Stimulated activated CD4-positive, alpha-beta T cell treated with anti-CD3 and anti-CD28 coated beads, Interleukin-2, amount 100 ng/mL, for 48 hours (primary cell): ENCODE measurements at regions not wholly inside any gene's neighbourhood (a gene's known extent, or its start where the extent isn't known, plus 50 kb on each side); places are given as distances from the start of the nearest gene placed in this dataset.
"Not testable (repeated sequence)": the region's sequence is repeated elsewhere in the genome, so short reads cannot be mapped to it uniquely, and the experiment has no call there.

Experiments
- DNase-seq, 2 donors: peaks; one replicate each; pipeline ENCODE4 v3.0.0-alpha.2; 2020

GRCh38 chr11:86166287-86166686, 78.3 kb upstream of the EED start:
- DNase-seq: not testable (repeated sequence)

GRCh38 chr11:86164106-86164505, 80.4 kb upstream of the EED start:
- DNase-seq: no peak

GRCh38 chr11:86163221-86163876, 81.2 kb upstream of the EED start:
- DNase-seq: not testable (repeated sequence)

- no peak for DNase-seq
These were observed 82.3 kb upstream of the EED start for GRCh38 chr11:86162239-86162638.

DNA sequence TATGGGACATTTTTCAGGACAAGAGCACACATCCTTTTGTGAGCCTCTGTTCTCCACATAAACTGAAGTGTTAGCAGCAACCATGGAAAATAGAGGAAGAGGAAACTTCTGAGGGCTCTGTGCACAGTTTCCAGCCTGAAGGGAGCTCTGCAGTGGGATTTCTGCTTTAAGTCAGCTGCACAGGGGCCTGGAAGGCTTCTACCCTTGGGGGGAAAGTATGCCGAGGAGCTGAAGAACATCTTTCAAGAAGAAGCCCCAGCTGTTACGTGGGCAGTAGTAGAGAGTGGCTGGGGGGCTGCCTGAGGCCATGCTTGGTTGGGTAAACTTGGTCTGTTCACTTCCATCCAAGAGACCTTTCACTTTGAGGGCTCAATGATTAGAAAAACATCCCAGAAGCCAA, 82.7 kb upstream of the EED start:
- no peak for DNase-seq

GRCh38 chr11:86161336-86161735, 83.2 kb upstream of the EED start:
- DNase-seq: no peak

- no peak for DNase-seq
These were observed 83.9 kb upstream of the EED start for GRCh38 chr11:86160541-86161149.

- DNase-seq: no peak
These were observed 85.0 kb upstream of the EED start for GRCh38 chr11:86159581-86159891.

DNA sequence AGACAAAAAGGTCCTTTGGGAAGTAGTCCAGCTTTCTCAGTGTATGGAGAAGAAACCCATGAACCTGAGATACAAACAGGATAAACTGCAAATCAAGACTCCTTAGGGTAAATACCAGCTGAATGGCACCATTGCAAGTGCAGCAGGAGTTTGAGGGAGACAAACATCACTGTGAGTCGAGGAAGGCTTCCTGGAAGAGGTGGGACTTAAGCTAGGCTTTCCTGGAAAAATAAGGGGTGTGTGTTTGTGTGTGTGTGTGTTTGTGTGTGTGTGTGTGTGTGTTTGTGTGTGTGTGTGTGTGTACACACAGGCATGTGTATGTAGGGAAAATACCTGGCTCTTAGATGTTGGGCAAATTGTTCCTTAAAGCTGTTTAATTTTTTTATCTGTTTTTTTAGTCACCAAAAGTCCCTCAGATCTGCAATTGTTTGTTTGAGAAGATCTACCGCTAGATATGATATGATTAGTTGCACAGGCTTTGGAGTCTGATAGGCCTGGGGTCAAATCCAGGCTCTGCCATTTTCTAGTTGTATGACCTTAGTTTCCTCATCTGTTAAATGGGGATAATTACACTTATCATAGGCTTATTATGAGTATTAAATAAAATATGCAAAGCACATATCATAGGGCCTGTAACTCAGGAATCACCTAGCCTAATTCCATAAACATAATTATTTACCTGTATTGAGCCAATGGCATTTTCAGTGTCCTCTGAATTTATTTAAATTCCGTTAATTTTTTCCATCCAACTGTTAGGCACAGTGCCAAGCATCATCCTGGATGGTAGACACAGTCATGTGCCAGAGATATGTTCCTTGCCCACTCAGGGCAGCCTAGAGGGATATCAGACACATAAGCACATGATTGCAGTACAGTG, 85.6 kb upstream of the EED start:
- no peak for DNase-seq

DNA sequence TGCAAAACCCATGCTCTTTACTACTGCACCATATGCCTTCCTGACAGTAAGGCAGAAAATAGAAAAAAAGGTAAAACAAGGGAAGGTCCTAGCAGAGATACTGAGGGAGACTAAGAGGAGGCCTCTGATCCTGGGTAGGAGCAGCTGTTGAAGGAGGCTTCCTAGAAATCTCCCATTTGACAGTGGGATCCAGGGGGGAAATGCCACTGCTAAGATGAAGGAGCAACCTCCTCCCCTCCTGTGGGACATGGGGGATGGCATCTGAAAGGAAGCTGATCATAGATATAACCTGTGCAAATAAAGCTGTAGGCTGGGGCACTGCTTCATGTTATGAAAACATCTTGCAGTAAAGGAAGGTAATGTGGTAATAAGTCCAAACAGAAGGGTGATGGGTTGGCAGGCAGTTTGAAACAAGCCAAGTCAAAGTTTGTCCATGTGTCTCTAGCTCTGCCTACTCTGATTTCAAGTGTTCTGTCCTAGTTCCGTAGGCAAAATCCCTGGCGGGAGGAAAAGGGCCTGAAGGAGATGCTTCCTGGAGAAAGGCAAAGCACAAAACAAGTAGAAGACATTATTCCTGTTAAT, 86.7 kb upstream of the EED start:
- no peak for DNase-seq

GRCh38 chr11:86156397-86156955, 87.6 kb upstream of the PICALM start:
- no peak for DNase-seq

DNA sequence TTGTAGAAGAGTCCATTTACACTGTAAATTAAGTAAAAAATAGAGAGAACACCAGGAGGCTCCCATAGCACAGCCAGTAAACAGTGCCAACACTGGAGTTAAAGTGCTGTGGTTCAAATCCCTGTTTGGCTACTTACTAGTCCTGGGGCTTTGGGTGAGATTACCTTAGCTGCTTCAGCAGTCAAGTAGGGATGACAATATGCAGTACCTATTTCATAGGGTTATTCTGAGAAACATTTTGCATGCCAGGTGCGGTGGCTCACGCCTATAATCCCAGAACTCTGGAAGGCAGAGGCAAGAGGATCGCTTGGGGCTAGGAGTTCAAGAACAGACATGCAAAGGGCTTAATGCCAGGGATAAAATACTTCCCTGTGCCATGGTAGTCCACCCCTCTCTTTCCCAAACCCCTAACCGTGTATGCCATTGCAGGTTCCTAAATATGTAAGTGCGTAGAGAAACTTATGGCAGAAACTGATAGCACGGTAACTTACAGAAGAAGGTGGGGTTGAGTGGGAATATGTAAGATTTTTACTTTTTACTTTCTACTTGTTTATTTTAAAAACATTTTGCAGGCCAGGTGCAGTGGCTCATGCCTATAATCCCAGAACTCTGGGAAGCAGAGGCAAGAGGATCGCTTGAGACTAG, 86.4 kb upstream of the PICALM start:
- no peak for DNase-seq

DNA sequence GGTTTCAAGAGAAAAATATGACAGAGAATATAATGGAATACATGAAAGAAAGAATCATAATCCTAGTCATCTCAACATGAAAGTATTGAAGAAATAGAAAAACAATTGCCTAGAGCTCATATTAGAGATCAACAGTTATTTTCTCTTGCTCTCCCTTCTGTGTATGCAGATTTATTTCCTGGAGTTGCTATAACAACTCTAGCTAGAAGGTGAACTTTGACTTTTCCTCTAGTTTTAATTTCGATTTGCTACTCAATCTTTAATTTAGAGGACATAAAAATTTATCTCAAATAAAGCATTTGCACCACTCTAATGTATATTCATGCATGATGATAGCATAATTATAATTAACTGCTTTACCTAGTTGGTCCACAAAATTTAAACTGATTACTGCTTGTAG, 84.6 kb upstream of the PICALM start:
- no peak for DNase-seq

- DNase-seq: no peak
These were observed 84.0 kb upstream of the PICALM start for GRCh38 chr11:86152901-86153300.

GRCh38 chr11:86152006-86152862, 83.3 kb upstream of the PICALM start:
- no peak for DNase-seq

GRCh38 chr11:86151174-86152005, 82.5 kb upstream of the PICALM start:
- no peak for DNase-seq

DNA sequence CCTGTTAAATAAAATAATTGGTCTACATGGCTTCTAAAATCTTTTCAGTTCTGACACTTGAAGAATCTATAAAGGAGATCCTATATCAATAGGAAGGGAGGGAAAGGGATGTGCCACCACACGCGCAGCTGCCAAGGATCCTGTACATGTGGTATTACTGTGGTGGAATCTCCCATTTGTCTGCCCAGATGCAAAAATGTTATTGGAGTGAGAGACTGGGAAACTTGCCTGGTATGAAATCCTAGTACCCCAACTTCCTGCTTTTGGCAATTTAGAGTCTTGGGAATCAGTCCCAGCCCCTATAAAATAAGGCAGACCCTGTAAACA, 81.9 kb upstream of the PICALM start:
- DNase-seq: no peak

- DNase-seq: no peak
These were observed 80.9 kb upstream of the PICALM start for GRCh38 chr11:86149792-86150191.

- no peak for DNase-seq
These were observed 79.5 kb upstream of the PICALM start for GRCh38 chr11:86148345-86148747.

DNA sequence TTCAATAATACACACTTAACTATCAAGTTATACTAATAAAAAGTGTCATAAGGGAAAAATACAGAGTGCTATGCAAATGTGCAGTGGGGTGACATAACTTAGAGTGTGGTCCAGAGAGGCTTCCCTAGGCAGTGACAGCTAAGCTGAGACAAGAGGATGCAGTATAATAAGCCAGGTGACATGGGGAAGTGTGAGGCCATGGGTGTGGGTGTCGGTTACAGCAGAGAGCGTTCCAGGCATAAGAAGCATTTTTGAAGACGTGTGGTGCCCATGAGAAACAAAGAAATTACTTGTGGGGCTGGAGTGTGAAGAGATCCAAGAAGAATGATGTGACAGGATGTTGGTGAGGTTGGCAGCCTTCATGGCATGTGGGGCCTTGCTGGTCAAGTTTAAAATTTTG, 78.1 kb upstream of the PICALM start:
- no peak for DNase-seq
